Bronchial epithelial cell (primary cell): ENCODE measurements at regions not wholly inside any gene's neighbourhood (a gene's known extent, or its start where the extent isn't known, plus 50 kb on each side); places are given as distances from the start of the nearest gene placed in this dataset.

Experiments used
- DNase-seq: peaks from one replicate; pipeline ENCODE4 v3.0.0-alpha.2; 2010; ENCODE audit warnings: low read depth
- FAIRE-seq: peaks from 2 replicates; lab custom pipeline; 2011; peaks lifted over from hg19 to GRCh38; lab: Jason Lieb, UNC
- H3K27me3 ChIP-seq: 2 replicates; pipeline ENCODE4 v1.5.1; 2011; ENCODE audit warnings: low read length; ENCODE audit not compliant: control insufficient read depth, insufficient read depth
- H3K36me3 ChIP-seq: 2 replicates; pipeline ENCODE4 v1.5.1; 2011; ENCODE audit warnings: low read length; ENCODE audit not compliant: control insufficient read depth, insufficient read depth
- H3K4me3 ChIP-seq: 2 replicates; pipeline ENCODE4 v1.5.1; 2011; ENCODE audit warnings: mild to moderate bottlenecking, low read depth, low read length, control low read depth
- TF ChIP-seq, protein P1 (sequence below): IDR thresholded peaks from 2 replicates; pipeline ENCODE4 v1.5.1; 2011; ENCODE audit warnings: mild to moderate bottlenecking, moderate library complexity, low read length, control low read depth, inconsistent platforms; ENCODE audit not compliant: insufficient read depth, severe bottlenecking

DNA sequence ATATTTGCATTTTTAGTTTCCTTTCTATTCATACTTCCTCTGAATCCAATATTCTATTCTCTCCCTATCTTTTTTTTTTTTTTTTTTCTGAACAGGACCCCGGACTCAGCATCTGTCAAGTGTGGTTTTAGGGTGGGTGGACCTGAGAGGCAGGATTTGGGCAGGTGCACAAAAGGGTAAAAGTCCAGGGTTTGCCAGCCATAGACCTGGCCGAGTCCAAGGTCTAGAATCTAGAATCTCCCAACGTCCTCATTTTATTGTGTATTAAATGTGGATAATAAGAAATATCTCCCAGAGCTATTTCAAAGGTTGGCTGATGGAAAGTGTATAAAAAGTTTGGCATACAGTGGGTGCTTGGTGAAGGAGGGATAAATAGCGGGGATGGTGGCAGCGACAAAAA is 273.3 kb upstream of the MAF start:
- TF ChIP-seq, protein P1, sequence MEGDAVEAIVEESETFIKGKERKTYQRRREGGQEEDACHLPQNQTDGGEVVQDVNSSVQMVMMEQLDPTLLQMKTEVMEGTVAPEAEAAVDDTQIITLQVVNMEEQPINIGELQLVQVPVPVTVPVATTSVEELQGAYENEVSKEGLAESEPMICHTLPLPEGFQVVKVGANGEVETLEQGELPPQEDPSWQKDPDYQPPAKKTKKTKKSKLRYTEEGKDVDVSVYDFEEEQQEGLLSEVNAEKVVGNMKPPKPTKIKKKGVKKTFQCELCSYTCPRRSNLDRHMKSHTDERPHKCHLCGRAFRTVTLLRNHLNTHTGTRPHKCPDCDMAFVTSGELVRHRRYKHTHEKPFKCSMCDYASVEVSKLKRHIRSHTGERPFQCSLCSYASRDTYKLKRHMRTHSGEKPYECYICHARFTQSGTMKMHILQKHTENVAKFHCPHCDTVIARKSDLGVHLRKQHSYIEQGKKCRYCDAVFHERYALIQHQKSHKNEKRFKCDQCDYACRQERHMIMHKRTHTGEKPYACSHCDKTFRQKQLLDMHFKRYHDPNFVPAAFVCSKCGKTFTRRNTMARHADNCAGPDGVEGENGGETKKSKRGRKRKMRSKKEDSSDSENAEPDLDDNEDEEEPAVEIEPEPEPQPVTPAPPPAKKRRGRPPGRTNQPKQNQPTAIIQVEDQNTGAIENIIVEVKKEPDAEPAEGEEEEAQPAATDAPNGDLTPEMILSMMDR = no peak
- no peak overlapping the region for H3K4me3 ChIP-seq
- DNase-seq = no peak
- FAIRE-seq = no peak
- H3K27me3 ChIP-seq = no peaks in the 10 kb centered on the region
- no peaks in the 10 kb centered on the region for H3K36me3 ChIP-seq

DNA sequence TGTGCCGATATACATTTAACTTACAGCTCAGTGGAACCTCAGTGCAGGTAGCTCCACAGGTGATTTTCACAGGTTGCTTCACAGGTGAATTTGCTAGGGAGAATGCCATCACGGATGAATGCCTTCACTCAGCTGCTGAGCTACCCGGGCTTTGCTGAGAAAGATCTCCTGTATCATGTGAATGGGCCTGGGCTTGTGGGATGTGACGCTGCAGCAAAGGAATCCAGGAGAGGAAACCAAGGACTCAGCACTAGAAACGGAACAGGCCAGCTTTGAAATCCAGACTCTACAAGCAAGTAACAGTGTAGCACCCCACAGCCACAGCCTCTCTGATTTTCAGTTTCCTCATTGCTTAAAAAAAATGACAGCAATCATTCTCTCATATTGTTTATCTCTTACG is 271.4 kb upstream of the MAF start:
- H3K36me3 ChIP-seq = no peaks in the 10 kb centered on the region
- DNase-seq = peak; percentile 42
- FAIRE-seq = no peak
- no peak overlapping the region for H3K4me3 ChIP-seq
- TF ChIP-seq, protein P1 = no peak
- H3K27me3 ChIP-seq = peaks cover 2% of the 10 kb centered on the region

DNA sequence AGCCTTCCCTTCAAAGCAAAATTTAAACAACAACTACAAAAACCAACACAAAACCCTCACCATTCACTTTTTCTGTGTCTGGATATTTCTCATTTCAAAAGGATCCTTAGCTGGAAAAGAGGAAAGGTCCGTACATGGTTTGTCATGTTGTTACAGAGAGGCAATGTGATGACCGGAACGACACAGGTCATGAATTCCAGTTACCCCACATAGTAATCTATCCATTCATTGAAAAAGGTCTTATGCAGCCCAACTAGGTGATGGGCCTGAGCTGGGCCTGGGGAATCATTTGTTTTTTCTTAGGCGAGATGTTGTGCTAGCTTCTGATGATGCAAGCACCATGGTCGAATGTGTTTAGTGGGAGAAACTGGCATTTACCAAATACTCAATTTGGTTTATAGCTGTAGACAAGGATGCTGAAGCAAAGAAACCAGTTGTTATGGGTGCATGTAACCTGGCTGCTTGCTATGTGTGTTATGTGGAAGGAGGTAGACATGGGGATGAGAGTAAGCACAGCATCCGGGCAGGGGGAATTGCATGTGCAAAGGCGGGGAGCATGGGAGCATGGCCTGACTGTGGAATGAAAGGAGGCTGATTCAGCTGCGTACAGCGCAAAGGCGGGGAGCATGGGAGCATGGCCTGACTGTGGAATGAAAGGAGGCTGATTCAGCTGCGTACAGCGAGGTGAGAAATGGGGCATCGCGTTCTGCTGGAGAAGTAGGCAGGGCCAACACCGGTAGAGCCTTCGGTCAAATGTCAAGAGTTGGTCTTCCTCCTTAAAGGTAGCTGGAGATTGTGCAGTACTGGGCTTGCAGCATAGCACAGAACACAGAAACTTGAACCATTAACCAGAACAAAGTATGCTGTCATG is 269.7 kb upstream of the MAF start:
- H3K4me3 ChIP-seq = no peak overlapping the region
- H3K36me3 ChIP-seq = no peaks in the 10 kb centered on the region
- peaks cover 2% of the 10 kb centered on the region for H3K27me3 ChIP-seq
- no peak for DNase-seq
- TF ChIP-seq, protein P1 = no peak
- FAIRE-seq = no peak

DNA sequence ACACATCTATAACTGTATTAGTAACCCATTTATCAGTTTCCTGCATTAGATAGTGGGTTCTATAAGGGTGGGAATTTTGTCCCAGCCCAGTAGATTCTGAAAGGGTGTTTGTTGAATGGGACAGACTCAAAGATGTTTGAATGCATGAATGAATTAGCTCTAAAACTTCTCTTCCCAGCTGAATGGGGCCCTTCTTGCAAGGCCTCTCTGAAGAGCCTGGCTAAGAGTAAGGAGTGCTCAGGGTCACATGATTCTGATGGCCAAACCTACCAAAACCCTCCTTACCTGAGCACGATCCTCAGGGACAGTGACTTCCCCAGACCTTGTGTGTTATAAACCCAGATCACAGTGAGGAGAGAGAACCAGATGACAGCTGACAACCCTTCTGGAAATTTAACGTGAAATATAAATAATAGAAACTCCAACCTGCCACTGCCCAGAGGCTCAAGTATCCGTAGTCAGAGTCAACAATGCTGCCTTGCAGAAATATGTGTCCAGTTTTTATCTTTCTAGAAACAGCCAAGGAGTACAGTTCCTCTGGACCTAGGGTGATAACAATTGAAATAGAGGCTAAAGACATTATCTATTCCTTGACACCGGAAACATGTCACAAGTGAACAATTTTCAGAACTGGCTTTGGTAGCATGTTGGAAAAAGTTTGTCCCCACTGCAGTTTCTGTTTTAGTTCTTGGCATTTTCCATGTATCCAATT is 268.9 kb upstream of the MAF start:
- TF ChIP-seq, protein P1 = no peak
- Histone ChIP-seq H3K36me3 (no peaks in the 10 kb centered on the region), H3K4me3 (no peak overlapping the region), H3K27me3 (peaks cover 2% of the 10 kb centered on the region)
- FAIRE-seq (no peak), DNase-seq (no peak)

DNA sequence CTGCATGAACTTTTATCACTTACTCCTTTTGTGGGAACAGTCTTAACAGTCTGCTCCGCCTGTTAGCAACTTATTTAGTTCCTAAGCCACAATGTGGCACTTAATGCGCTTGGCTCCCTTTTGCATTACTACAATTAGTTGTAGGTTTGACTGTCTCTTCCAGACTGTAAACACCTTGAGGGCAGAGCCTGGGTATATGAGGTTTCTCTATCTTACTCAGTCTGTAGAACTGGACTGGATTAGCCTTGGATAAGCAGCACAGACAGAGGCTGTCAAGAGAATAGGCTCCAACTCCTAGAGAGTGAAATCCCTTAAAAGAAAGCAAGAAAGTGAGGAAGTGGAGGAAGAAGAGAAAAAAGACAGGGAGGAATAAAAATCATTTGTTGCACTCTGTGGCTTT is 268.3 kb upstream of the MAF start:
- TF ChIP-seq, protein P1 = no peak
- no peaks in the 10 kb centered on the region for H3K36me3 ChIP-seq
- no peak for FAIRE-seq
- no peak for DNase-seq
- no peak overlapping the region for H3K4me3 ChIP-seq
- H3K27me3 ChIP-seq = peaks cover 2% of the 10 kb centered on the region
